HG03460 (cell line): ENCODE measurements at regions not wholly inside any gene's neighbourhood (a gene's known extent, or its start where the extent isn't known, plus 50 kb on each side); places are given as distances from the start of the nearest gene placed in this dataset.
"Not testable (repeated sequence)": the region's sequence is repeated elsewhere in the genome, so short reads cannot be mapped to it uniquely, and the experiment has no call there.

ENCODE experiments used
- ATAC-seq: cut with Tn5 transposase; IDR thresholded peaks from one replicate; pipeline ENCODE4 v1.9.1; 2021; ENCODE audit not compliant: unreplicated experiment

DNA sequence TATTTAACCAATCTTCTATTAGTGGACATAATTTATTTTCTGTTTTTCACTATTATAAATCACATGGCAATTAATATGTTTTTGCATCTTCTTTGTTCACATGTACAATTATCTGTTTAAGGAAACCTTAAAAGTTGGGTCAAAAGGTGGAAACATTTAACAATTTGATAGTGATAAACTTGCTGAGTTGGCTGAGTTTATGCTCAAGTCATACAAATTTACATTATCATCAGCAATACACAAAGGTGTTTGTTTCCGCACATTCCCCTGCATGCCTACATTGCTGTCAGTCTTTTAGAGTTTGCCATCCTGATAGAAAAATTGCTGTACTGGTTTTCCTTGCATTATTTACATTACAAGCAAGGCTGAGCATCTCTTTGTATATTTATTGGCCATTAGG lies 139.5 kb downstream of the KCNRG start:
- ATAC-seq = no peak

DNA sequence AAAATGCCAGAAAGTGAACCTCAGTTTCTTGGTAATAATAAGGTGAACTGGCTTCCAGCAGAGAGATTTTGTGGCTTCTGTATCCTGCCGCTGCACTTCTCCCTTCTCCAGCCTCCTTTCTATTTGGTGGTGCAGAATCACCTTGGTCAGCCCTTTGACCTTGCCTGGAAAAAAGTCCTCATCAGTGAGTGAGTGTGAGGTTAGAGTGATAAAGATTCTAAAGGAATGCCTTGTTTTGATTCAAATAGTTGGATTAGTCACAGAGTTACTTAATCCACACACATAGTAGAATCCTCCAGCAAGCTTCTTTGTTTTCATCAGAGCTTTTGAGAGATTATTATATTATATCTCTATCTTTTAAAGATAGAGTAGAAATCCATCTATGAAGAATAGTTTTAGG lies 140.9 kb downstream of the KCNRG start:
- no peak for ATAC-seq

DNA sequence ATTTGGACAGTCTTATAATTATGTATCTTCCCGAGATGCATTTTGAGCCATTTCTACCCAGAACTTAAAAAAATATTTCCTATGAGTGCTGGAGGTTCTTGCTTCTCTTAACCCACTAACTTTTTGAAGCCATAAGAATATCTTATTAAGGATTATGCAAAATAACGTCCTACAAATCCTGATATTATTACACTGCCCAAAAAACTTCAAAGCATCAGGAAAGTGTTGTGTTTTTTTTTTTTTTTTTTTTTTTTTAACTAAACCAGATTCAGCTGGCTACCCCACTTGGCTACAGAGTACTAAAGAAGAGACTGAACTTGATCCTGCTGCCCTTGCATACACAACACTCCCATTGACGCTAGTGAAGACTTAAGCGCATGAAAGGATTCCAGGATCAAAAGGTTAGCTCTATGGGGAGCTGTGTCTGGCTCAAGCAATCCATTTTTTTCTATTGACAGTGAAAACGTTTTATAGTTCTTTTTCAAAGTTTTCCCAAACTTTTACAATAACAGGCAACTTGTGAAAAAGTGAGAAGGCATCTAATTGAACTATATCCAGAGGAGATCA lies 141.4 kb downstream of the KCNRG start:
- ATAC-seq = no peak

DNA sequence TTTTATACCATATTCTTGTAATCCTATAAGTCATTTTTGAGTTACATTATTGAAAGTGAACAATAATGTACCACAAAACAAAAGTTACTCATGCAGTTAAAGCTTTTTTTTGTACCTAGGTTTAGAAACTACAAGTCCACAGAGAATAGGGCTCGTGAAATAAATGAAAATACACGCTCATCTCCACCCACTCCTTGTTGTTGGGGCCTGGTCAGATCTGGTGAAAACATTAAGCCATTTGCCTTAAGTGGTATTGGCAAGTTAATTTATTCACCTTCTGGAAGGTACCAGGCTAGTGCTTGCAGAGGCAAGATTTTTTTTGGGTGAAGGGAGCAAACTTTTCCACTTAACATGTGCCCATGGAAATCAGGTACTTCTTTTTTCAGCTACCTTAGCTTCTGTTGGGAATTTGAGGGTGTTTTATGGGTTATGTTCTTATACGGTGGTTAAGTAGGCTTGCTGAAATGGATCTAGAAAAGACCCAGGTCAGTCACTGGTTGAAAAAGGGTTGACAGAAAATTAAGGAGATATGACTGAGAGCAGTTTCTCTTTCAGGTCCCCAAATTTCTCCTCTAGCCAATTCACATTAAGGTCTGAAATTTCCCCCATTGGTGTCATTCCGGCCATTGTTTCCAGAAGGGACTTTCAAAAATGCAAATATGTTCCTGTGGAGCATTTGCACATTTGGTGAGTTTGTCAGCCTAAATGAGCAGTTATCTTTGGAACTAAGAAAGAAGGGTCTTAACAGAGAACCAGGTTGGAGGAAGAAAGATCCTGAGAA lies 143.3 kb downstream of the KCNRG start:
- no peak for ATAC-seq

DNA sequence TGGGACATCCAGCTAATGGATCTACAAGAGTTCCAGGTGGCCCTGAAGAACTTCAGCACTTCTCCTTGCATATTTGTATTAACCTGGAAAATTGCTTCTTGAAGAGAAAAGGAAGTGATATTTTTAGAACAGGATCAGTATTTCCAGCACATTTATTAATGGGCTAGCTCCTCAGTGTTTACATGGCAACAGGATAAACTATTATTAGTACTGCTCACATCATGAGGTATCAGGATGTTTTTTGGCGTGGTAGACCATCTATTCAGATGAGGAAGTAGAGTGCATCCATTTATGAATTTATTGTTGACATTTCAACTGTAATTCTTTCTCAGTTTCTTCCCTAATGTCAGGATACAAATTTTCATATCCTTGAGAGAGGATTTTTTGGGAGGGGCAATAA lies 144.4 kb downstream of the KCNRG start:
- no peak for ATAC-seq

DNA sequence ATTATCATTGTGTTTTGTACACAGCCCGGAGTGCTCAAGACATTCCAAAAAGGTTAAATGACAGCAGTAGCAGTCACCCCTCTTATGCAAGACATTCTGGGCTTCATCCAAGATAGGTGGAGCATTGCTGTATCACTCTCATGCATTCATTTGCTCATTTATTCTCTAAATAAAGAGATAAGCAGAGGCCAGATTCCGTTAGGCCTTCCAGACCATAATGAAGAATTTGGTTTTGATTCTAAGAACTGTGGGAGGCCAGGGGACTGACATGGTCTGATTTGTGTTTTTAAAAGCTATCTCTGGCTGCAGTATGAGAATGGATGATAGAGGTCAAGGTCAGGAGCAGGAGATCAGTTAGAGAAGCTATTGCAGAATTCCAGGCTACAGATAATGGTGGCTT lies 145.8 kb downstream of the KCNRG start:
- ATAC-seq = no peak

DNA sequence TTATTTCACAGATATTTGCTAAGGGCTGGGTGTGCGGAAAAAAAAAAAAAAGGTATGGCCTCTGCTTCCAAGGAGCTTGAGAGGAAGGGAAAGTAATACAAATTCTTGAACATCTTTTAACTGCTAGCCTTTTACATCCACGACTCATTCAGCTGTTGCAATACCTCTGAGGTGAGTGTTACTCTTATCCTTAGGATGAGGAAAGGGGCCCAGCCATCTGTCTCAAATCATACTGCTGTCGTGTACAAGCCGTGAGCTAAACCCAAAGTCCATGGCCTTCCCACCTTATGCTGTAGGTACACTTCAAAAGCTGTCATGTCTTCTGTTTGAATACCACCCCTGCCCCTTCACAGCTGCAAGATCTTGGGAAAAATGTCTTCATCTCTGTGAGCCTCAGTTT lies 146.8 kb downstream of the KCNRG start:
- ATAC-seq = no peak

DNA sequence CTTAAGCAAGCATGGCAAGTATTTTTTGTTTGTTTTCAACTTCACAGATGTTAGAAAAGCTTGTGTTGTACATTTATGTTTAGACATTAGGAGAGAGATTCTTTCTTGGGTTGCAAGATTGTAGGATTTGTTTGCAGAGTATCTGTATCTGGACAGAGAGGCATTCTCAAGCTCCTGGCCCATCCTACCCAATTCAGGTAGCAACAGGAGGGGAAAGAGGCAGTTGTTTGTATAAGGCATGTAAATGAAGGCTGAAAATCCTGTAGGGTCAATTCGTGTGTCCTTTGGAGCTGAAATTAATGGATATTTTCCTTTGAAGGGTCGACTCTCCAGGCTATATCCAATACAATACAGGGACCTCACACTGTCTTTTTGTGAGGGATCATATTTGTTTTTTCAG lies 147.3 kb downstream of the KCNRG start:
- ATAC-seq = no peak

DNA sequence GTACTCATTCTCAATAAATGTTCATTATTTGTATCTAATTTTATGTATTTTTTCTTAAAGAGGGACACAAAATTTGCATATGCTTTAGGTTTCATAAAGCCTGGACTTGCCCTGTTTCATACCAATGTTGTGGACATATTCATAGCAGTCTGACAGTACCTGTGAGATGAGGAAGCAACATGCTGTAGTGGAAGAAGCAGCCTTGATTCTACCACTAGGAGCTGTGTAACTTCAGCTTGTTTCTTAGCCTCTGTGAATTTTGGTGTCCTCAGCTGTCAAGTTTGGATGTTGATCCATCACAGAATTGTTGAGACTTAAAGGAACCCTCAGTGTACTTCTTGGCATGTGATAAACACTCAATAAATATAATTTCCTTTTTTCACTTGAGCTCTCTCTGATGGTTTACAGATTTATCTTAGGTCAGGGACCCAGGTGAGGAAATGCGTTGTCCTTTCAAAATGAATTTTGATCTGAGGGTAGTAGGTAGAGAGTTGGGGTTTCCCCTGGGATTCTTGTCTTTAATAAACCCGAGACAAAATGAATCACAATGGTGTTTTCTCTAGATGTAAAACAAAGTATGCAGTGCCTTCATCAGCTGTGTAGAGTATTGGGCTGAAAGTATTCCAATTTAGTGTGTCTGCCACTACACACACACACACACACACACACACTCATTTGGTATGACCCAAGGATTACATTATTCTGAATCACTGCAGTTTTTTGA lies 152.1 kb downstream of the KCNRG start:
- ATAC-seq = no peak

DNA sequence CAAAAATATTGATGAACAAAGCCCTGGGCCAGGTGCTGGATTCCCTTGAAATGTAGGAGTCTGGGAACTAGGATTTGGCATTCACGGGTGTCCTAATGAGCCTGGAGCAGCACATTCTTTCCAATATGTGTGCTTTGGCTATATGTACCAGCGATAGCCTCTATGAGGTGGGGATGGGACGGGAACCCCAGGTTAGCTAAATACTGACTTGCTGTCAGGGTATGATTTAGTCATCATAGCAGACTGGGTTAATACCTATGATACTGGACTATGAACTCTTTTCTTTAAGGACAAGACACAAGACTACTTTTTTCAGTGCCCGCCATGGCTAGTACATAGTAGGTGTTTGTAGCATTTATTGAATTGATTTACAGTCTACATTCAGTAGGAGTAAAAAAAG lies 152.7 kb downstream of the KCNRG start:
- ATAC-seq = no peak

DNA sequence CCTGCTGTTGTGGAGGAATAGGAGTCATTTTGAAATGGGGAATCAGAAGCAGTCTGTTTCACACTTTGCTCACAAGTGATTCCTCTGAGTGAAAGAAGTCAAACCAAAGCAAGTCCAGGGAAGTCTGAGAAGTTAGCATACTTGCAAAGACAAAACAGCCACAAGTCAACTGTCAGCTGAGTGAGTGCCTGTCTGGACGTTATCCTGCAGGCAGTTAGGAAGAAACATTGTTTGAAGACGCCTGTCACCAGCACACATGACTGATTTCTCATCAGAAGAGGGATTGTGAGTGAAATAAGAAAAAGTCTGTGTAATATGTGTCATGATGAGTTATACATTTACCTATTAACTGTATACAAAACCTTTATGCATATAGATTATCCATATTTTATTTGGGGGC lies 153.5 kb downstream of the KCNRG start:
- no peak for ATAC-seq

DNA sequence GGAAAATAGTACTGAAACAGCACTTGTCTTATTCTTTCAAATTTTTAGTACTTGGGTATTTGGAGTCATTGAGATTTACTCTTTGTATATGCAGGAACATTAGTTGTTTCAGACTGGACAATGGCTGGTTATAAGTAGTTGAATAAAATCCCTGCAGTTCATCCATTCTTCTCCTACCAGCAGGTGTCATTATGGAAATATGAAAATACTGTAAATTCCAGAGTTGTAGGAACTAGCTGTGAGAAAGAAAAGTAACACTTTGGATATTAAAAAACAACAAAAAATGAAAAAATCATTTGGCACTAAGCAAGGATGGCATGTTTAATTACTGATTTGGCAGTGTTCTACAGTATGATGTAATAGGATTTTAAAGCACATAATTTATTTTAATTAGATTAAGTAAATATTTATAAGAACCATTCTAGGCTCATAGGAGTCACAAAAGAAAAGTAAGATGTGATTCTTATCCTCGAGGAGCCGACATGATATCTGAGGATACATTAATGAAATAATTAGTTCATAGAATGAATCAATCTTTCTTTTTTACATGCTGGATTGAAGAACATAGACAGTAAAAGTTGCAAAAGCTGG lies 155.3 kb downstream of the KCNRG start:
- no peak for ATAC-seq

DNA sequence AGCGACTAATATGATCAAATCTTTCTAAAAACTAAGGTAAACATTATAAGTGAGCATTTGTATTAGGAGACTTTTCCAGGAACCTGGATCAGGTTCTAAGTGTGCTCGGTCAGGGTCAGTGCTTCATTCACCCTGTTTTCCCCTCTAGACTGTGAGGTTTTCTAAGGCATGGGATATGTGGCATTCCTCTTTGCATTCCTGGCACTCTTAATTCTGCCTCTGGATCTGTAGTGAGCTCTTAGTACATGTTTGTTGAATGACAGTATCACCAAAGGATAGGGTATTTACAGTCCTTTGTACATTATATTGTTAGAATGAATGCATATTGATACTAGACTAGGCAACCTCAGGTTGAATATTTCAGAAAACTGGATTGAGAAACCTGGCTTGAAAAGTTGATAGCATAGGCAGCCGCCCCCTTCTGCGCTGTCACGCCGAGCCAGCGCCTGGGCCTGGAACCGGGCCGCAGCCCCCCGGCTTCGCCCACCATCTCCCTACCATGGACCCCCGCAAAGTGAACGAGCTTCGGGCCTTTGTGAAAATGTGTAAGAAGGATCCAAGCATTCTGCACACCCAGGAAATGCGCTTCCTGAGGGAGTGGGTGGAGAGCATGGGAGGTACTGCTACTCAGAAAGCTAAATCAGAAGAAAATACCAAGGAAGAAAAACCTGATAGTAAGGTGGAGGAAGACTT lies 156.5 kb downstream of the KCNRG start:
- ATAC-seq = no peak

DNA sequence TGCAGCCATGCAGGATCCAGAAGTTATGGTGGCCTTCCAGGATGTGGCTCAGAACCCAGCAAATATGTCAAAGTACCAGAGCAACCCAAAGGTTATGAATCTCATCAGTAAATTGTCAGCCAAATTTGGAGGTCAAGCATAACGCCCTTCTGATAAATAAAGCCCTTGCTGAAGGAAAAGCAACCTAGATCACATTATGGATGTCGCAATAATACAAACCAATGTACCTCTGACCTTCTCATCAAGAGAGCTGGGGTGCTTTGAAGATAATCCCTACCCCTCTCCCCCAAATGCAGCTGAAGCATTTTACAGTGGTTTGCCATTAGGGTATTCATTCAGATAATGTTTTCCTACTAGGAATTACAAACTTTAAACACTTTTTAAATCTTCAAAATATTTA lies 157.8 kb downstream of the KCNRG start:
- not testable (repeated sequence) for ATAC-seq

DNA sequence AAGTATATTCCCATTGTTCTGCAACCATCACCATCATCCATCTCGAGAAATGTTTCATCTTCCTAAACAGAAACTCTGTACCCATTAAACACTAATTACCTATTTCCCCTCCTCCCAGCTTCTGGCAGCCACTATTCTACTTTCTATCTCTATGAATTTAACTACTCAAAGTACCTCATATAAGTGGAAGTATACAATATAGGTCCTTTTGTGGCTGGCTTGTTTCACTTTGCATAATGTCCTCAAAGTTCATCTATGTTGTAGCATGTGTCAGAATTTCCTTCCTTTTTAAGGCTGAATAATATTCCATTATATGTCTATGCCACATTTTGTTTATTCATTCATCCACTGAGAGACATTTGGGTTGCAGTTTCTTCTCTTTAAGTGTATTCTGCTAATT lies 159.4 kb downstream of the KCNRG start:
- no peak for ATAC-seq

DNA sequence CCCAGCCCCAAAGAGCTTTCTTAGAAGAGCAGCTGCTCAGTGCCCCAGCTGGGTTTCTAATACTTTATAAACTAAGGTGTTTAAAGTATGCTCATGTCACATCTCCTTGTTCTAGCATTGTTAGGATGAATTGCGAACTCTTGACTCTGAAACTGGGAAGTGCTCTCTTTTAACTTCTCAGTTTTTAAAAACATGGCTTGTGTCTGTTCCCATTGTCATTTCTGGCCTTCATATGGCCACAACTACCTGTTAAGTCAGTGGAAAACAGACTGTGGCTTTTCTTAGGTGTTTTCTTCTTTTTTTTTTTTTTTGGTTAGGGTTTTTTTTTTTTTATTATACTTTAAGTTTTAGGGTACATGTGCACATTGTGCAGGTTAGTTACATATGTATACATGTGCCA lies 164.7 kb downstream of the KCNRG start:
- no peak for ATAC-seq

DNA sequence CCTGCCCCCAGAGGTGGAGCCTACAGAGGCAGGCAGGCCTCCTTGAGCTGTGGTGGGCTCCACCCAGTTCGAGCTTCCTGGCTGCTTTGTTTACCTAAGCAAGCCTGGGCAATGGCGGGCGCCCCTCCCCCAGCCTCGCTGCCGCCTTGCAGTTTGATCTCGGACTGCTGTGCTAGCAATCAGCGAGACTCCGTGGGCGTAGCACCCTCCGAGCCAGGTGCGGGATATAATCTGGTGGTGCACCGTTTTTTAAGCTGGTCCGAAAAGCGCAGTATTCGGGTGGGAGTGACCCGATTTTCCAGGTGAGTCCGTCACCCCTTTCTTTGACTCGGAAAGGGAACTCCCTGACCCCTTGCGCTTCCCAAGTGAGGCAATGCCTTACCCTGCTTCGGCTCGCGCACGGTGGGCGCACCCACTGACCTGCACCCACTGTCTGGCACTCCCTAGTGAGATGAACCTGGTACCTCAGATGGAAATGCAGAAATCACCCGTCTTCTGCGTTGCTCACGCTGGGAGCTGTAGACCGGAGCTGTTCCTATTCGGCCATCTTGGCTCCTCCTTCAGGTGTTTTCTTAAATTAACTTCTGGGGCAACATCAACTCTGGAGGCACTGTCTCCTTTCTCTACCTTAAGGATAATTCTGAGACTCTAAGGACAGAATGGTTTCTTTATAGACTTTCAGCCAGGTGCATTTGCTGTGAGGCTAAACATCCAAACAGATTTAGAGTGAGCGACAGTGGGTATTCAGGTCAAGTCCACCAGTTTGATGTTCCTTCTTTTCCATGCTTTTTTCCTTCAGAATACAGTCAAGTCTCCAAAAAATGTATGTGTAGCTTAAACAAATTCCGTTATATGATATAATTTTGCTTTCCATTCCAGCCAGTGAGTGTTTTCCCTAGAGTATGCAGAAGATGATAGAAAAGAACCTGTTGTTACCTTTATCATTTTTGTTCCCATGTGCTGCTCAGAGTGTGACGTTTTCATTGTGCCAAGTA lies 170.8 kb downstream of the KCNRG start:
- not testable (repeated sequence) for ATAC-seq

DNA sequence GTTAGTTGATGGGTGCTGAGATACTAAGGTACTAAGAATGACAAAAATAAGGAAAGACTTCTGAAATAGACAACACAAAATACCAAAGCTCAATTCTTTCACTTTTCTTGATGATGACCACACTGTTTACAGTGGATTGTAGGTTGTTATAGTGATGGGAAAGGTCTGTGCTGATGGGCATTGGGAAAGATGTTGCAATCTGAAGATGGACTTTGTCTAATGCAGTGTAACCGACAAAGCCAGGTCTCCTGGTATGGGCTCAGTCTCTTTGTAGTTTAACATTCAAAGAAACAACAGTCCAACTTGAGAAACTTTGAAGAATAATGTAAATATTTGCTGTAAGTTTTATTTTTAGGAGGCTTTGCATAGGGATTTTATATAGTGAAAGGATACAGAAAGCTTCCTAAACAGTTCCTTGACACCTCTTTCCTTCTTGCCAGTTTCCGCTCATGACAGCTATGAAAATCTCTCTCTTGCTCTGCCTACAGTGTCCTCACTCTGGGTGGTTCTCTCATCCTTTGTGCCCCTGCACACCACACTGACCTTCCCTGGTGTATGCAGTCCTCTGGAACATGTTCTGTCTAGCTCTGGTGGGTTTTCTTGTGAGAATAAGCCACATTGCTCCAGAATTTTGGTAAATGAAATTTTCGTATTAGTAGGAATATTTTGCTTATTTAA lies 172.2 kb downstream of the KCNRG start:
- ATAC-seq = no peak

DNA sequence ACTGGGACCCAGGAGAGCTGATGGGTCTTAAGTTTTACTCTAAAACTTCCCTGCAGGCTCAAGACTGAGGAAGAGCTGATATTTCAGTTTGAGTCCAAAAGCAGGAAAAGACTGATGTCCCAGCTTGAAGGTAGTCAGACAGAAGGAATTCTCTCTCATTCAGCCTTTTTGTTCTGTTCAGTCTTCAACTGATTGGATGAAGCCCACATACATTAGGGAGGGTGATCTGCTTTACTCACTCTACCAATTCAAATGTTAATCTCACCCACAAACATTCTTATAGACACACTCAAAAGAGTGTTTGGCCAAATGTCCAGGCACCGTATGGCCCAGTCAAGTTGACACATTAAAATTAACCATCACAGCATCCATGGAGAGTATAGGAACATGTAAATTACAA lies 173.5 kb downstream of the KCNRG start:
- ATAC-seq = no peak

DNA sequence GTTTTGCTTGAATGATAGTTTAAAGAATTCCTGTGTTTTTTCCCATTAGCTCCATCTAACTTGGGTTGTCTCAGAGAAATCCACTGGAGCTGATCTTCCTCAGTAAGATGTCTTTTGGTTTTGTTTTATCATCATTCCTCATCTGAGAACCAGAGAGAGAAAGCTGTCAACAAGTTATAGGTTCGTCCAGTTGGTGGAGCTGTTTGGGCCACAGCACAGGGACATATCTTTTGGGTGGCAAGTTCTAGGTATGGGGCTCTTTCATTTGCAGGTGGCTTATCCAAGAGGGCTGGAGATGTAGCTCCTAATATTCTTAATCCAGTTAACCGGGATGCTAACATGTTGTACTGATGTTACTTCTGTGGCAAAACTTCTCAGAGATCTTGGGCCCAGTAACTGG lies 174.2 kb downstream of the KCNRG start:
- ATAC-seq = no peak
